Activated T-helper 1 cell treated with anti-CD3 and anti-CD28 coated beads, Interleukin-12 subunit alpha, Interleukin-12 subunit beta, Interleukin-2, Interleukin-4 antibody, amounts not matched to agents 30 ng/mL and 10 ng/mL and 1 ng/mL, durations not matched to agents 14 hours and 24 hours and 36 hours (primary cell): ENCODE measurements at regions not wholly inside any gene's neighbourhood (a gene's known extent, or its start where the extent isn't known, plus 50 kb on each side); places are given as distances from the start of the nearest gene placed in this dataset.

ENCODE experiments used
- DNase-seq: peaks from one replicate; pipeline ENCODE4 v3.0.0; 2021; ENCODE audit warnings: low spot score
- H3K27ac Mint-ChIP-seq: one replicate; pipeline ENCODE4 v1.8.0; 2021; ENCODE audit warnings: mild to moderate bottlenecking, mixed read lengths
- H3K27me3 Mint-ChIP-seq: one replicate; pipeline ENCODE4 v1.8.0; 2022; ENCODE audit warnings: mild to moderate bottlenecking, moderate library complexity, mixed read lengths; ENCODE audit not compliant: insufficient read depth
- H3K36me3 Mint-ChIP-seq: one replicate; pipeline ENCODE4 v1.8.0; 2021; ENCODE audit warnings: low read depth, mixed read lengths
- H3K4me1 Mint-ChIP-seq: one replicate; pipeline ENCODE4 v1.8.0; 2021; ENCODE audit warnings: low read depth, mixed read lengths
- H3K4me3 Mint-ChIP-seq: one replicate; pipeline ENCODE4 v1.8.0; 2021; ENCODE audit warnings: mild to moderate bottlenecking, moderate library complexity, mixed read lengths
- H3K9me3 Mint-ChIP-seq: one replicate; pipeline ENCODE4 v1.8.0; 2021; ENCODE audit warnings: mixed read lengths
- intact Hi-C: fragments of 100-400 bp; cut with micrococcal nuclease; formaldehyde crosslinking; loops from one replicate; pipeline ENCODE4 v1.15.1; 2024

DNA sequence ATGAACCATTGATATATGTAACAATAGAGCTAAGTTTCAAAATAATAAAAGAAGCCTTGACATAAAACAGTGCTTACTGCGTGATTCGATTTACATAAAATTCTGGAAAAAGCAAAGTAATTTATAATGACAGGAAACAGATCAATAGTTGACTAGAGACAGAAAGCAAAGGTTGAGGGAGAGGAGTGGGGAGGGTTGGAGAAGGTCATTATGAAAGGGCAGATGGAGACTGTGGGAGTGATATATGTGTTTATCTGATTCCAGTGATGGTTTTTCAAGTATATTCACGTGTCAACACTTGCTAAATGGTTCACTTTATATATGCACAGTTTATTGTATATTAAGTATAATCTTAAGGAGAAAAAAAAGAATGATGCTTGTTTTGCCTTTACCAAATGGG, 1885.7 kb upstream of the NUDT12 start:
- no peaks in the 10 kb centered on the region for H3K27me3 Mint-ChIP-seq
- H3K4me1 Mint-ChIP-seq, result no peaks in the 10 kb centered on the region
- H3K9me3 Mint-ChIP-seq, result peaks cover 21% of the 10 kb centered on the region
- intact Hi-C loops, result no loop called here
- DNase-seq, result no peak
- H3K4me3 Mint-ChIP-seq, result no peak overlapping the region
- H3K27ac Mint-ChIP-seq, result no peak overlapping the region
- H3K36me3 Mint-ChIP-seq, result no peaks in the 10 kb centered on the region

DNA sequence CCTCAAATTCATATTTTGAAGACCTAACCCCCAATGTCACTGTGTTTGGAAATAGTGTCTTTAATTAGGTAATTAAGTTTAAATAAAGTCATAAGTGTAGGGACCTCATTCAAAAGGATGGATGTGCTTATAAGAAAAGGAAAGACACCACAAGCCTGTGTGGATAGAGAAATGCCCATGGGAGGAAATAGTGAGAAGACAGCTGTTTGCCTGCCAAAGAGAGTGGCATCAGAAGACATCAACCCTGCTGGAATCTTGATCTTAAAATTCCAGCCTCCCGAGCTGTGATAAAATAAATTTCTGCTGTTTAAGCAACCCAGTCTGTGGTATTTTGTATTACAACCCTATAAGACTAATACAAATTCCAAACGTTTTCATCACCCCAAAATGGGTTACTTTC, 1867.9 kb upstream of the NUDT12 start:
- no peak overlapping the region for H3K4me3 Mint-ChIP-seq
- peaks cover 15% of the 10 kb centered on the region for H3K9me3 Mint-ChIP-seq
- no peak for DNase-seq
- H3K4me1 Mint-ChIP-seq, result no peaks in the 10 kb centered on the region
- no peaks in the 10 kb centered on the region for H3K36me3 Mint-ChIP-seq
- H3K27me3 Mint-ChIP-seq, result no peaks in the 10 kb centered on the region
- intact Hi-C loops, result no loop called here
- no peak overlapping the region for H3K27ac Mint-ChIP-seq

DNA sequence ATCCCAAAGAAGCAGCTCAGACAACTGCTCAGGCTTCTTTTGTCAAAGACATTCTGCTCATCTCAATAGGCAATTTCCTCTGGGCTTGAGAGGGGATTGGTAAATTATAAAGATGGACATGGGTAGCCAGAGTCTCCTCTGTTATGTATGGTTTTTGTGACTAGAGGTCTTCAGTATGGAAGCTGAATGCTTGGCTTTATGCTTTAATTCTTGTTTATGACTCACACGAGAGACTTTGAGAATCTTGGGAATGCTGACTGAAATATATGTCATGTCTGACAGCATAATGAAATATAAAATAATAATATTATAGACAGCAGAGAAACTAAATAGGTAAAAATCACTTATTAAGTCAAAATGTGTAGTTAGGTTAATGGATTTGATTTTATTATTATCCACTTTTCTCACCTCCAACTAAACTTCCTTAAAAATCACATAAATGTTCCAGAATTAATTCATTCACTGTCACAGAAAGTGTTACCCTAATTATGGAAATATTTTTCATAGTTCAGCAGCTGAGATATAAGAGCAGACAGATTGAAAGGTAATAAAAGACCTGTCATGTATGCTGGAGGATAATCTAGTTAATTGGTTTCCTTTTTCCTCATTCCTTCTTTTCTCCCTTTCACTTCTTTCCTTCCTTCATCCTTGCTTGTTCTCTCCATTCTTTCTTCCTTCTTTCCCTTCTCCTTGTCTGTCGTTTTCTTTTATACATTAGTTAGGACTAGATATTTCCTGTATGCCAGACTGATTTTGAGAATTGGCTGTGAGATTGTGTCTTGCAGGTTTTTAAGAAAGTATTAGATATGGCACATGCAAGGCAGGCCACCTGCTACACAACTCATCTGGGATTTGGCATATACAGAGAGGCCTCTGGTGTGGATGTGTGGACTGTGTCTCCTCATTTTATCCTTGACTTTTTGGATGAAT, 1866.1 kb upstream of the NUDT12 start:
- DNase-seq, result no peak
- Mint-ChIP-seq H3K4me3 (no peak overlapping the region), H3K4me1 (no peaks in the 10 kb centered on the region), H3K27me3 (no peaks in the 10 kb centered on the region), H3K27ac (no peak overlapping the region), H3K9me3 (peaks cover 15% of the 10 kb centered on the region), H3K36me3 (no peaks in the 10 kb centered on the region)
- intact Hi-C loops, result no loop called here

DNA sequence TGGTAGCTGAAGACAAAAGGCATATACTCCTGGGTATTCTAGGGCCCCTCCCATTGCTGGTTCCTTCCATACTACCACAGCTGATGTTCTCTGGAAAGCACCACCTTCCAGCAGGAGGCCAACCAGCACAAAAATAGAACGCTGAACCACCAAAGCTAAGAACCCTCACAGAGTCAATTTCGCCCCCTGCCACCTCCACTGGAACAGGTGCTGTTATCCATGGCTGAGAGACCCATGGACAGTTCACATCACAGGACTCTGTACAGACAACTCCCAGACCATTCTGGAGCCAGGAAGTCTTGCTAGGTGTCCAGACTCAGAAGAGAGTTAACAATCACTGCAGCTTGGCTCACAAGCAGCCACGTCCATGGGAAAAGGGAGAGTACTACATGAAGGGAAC, 1851.5 kb upstream of the NUDT12 start:
- Mint-ChIP-seq H3K9me3 (peaks cover 31% of the 10 kb centered on the region), H3K27me3 (no peaks in the 10 kb centered on the region)

DNA sequence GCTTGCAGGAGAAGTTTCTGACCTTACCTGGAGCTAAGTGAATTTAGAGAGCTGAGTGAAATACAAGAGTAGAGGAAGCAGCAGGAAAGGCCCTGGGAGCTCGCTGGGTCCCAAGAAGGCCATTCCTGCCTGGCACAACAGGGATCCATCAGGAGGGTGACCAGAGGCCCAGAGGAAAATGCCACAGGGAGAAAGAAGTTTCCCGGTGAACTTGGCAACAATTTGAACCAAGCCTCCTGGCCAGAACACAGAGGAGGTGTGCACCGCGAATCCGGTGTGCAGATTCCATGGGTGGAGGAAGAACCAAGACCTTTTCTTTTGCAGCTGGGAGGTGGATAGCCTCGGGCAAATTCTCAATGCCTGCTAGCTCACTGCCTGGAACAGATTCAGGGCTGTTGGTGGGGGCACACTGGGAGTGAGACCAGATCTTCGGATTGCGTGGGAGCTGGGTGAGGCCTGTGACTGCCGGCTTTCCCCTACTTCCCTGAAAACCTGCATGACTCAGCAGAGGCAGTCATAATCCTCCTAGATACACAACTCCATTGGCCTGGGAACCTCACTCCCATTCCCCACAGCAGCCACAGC, 1850.9 kb upstream of the NUDT12 start:
- Mint-ChIP-seq H3K4me3 (no peak overlapping the region), H3K9me3 (peaks cover 25% of the 10 kb centered on the region), H3K4me1 (no peaks in the 10 kb centered on the region), H3K36me3 (no peaks in the 10 kb centered on the region), H3K27ac (no peak overlapping the region), H3K27me3 (no peaks in the 10 kb centered on the region)
- intact Hi-C loops, result no loop called here
- DNase-seq, result no peak

More for the DNA sequence above, 1851.5 kb upstream of the NUDT12 start:
- DNase-seq, result no peak
- no peaks in the 10 kb centered on the region for H3K4me1 Mint-ChIP-seq
- intact Hi-C loops, result no loop called here
- H3K36me3 Mint-ChIP-seq, result no peaks in the 10 kb centered on the region
- no peak overlapping the region for H3K27ac Mint-ChIP-seq
- H3K4me3 Mint-ChIP-seq, result no peak overlapping the region

DNA sequence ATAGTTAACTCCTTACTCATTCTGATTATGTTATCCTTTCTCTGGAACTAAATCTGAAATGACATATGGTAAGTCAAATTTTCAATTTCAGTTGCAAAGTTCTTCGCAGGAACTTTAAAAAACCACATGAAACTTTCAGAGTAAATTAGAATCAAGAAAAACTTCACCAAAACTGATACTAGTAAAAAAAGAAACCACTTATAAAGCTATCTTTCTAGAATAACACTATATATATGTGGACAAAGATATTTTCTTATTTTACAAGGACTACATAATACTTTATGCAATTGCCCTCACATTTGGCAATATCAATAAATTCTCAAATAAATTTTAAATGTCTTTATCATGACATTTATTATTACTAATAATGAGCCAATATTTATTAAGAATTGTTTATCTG, 1847.1 kb upstream of the NUDT12 start:
- no peak overlapping the region for H3K27ac Mint-ChIP-seq
- intact Hi-C loops, result no loop called here

DNA sequence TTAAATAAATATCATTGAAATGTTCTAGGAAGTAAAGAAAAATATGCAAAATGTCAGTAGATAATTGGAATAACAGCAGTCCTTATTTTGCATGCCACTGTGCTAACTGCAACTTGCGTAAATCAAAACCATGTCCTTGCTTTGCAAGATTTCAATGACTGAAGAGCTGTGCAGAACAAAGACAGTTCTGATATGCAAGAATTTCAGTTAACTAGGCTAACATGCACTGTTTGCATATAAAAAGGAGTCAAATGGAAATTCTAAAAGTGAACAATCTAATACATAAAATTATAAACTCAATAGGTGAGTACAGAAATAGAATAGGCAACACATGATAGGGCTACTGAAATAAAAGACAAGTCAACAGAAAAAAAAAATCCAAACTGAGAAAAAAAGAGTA, 1844.6 kb upstream of the NUDT12 start:
- peaks cover 6% of the 10 kb centered on the region for H3K9me3 Mint-ChIP-seq
- no peaks in the 10 kb centered on the region for H3K36me3 Mint-ChIP-seq
- H3K27ac Mint-ChIP-seq, result no peak overlapping the region
- DNase-seq, result no peak
- H3K27me3 Mint-ChIP-seq, result no peaks in the 10 kb centered on the region
- intact Hi-C loops, result no loop called here
- no peak overlapping the region for H3K4me3 Mint-ChIP-seq
- H3K4me1 Mint-ChIP-seq, result no peaks in the 10 kb centered on the region

More for the DNA sequence above, 1847.1 kb upstream of the NUDT12 start:
- no peaks in the 10 kb centered on the region for H3K27me3 Mint-ChIP-seq
- no peak for DNase-seq
- peaks cover 16% of the 10 kb centered on the region for H3K9me3 Mint-ChIP-seq
- no peaks in the 10 kb centered on the region for H3K4me1 Mint-ChIP-seq
- no peaks in the 10 kb centered on the region for H3K36me3 Mint-ChIP-seq
- no peak overlapping the region for H3K4me3 Mint-ChIP-seq

DNA sequence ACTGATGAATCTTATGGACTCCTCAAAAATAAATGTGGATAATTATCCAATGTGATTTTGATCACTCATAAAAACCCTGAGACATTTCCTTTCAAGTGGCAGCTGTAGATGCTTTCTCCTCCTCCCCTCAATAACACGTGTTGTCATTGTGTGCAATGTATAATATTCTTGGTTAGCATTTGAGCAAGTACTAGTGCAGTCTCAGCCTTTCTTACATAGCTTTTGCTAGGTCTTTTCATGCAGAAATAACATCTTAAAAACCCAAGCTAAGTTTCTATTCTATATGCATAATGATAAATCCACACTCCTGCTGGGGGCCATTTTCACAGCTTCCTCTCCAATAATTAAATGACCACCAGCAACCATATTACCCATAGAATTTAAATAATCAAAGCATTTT, 1835.2 kb upstream of the NUDT12 start:
- Mint-ChIP-seq H3K4me3 (no peak overlapping the region), H3K4me1 (no peaks in the 10 kb centered on the region), H3K27me3 (no peaks in the 10 kb centered on the region), H3K36me3 (no peaks in the 10 kb centered on the region), H3K9me3 (peaks cover 6% of the 10 kb centered on the region), H3K27ac (no peak overlapping the region)
- DNase-seq, result no peak
- intact Hi-C loops, result no loop called here

DNA sequence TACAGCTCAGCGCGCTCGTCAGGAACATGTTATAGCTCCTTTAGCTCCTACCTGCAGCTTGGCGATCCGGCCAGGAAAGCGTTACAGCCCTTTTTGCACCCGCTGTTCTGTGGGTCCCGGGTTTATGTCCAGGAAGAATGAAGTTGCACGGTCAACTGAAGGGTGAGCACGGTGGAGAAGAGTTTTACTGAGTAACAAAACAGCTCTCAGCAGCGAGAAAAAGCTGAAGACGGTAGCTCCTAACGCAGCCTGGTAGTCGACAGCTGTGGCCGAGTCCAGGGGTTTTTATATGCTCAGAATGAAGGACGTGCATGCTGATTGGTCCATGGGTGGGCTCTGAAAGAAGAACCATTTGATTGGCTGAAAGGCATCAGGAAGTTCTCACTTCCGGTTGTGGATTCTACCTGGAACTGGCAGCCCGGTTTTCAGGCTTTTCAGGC, 1830.1 kb upstream of the NUDT12 start:
- no peaks in the 10 kb centered on the region for H3K27me3 Mint-ChIP-seq
- H3K36me3 Mint-ChIP-seq, result no peaks in the 10 kb centered on the region
- intact Hi-C loops, result no loop called here
- H3K27ac Mint-ChIP-seq, result no peak overlapping the region
- DNase-seq, result no peak
- no peak overlapping the region for H3K4me3 Mint-ChIP-seq
- no peaks in the 10 kb centered on the region for H3K4me1 Mint-ChIP-seq
- peaks cover 2% of the 10 kb centered on the region for H3K9me3 Mint-ChIP-seq

DNA sequence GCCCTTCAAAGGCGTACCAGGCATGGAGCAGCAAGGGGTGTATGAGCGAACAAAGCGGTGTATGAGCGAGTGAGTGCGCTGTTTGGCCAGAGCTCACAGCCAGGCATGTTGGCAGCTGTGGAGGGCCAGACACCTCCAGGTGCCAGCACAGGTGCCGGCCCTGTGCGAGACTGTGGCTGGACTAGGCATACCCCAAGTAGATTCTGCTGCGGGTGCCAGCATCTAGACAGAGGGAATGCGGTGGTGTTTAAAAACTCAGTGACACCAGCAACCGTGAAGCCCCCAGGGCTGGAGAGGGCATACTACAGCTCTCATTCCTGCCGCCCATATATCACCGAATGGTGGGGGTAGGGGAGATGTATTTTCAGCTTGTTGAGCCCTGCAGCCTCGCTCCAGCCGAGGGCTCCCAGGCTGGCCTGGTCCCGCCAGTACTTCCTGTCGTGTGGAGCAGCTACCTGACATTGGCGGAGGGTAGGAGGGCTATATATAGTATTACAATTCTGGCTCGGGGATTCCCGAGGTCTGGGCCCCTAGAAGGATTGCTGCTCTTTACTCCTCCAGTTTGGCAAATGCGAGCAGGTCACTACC, 1829.6 kb upstream of the NUDT12 start:
- no peaks in the 10 kb centered on the region for H3K27me3 Mint-ChIP-seq
- DNase-seq, result no peak
- no peaks in the 10 kb centered on the region for H3K36me3 Mint-ChIP-seq

DNA sequence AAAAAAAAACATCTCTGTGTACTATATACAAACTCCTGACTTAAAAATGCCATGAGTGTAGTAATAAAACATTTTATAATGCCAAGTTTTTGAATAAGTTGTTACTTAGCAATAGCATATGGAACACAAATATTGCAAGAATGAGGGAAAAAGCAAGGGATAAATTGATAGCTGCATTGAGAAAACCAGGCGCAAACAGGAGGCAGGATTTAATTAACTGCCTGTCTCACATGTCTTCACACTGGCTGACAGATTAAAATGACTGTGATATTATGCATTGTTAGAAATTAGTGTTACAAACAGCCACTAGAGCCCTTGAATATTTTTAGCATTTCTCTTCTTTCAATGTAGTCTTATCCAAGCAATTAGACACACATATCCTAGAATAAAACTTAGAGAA, 1817.5 kb upstream of the NUDT12 start:
- H3K4me3 Mint-ChIP-seq, result no peak overlapping the region
- intact Hi-C loops, result no loop called here
- no peaks in the 10 kb centered on the region for H3K27me3 Mint-ChIP-seq
- peaks cover 28% of the 10 kb centered on the region for H3K9me3 Mint-ChIP-seq
- no peaks in the 10 kb centered on the region for H3K36me3 Mint-ChIP-seq
- DNase-seq, result no peak
- H3K4me1 Mint-ChIP-seq, result no peaks in the 10 kb centered on the region
- H3K27ac Mint-ChIP-seq, result no peak overlapping the region

More for the DNA sequence above, 1829.6 kb upstream of the NUDT12 start:
- intact Hi-C loops, result no loop called here
- no peak overlapping the region for H3K4me3 Mint-ChIP-seq
- H3K27ac Mint-ChIP-seq, result no peak overlapping the region
- H3K9me3 Mint-ChIP-seq, result no peaks in the 10 kb centered on the region
- no peaks in the 10 kb centered on the region for H3K4me1 Mint-ChIP-seq

DNA sequence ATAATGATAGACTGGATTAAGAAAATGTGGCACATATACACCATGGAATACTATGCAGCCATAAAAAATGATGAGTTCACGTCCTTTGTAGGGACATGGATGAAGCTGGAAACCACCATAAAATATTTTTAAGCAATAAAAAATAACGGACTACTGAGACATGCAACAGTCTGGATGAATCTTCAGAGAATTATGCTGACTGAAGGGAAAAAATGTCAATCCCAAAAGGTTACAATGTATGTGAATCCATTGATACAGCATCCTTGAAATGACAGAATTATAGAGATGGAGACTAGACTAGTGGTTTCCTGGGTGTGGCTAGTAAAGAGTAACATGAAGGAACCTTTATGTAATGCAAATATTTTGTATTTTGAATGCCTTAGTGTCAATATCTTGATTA, 1808.6 kb upstream of the NUDT12 start:
- DNase-seq, result no peak
- Mint-ChIP-seq H3K9me3 (peaks cover 2% of the 10 kb centered on the region), H3K36me3 (no peaks in the 10 kb centered on the region)

DNA sequence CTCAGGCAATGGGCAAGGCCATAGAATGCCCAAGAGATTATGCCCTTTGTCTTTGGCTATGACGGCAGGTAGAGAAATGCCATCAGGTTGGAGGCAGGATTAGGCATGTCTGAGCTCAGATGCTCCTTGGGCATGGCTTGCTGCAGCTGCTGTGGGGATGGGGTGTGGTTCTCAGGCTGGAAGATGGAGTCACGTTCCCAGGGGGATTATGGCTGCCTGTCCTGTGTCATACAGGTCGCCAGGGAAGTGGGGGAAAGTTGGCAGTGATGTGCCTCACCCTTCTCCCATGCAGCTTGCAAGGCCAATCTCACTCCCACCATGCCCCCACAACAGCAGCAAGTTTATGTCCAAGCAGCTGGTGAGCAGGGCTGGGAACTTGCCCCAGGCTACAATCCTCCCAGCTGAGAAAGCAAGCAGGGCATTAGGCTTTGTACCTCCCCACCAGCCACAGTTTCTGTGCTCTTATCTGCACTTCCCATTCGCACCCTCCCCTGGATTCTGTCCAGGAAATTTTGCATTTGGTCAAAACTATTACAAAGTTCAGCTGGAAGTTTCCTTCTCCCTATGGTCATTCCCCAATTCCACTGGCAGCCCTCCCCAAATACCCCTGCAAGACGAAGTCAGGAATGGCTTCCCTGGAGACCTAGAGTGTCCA, 1788.0 kb upstream of the NUDT12 start:
- Mint-ChIP-seq H3K4me3 (no peak overlapping the region), H3K27me3 (no peaks in the 10 kb centered on the region), H3K9me3 (peaks cover 8% of the 10 kb centered on the region), H3K27ac (no peak overlapping the region), H3K36me3 (no peaks in the 10 kb centered on the region), H3K4me1 (no peaks in the 10 kb centered on the region)
- no peak for DNase-seq
- intact Hi-C loops, result no loop called here

More for the DNA sequence above, 1808.6 kb upstream of the NUDT12 start:
- Mint-ChIP-seq H3K4me1 (no peaks in the 10 kb centered on the region), H3K27me3 (no peaks in the 10 kb centered on the region), H3K27ac (no peak overlapping the region), H3K4me3 (no peak overlapping the region)
- intact Hi-C loops, result no loop called here
